ENCODE measurements at regions not wholly inside any gene's neighbourhood (a gene's known extent, or its start where the extent isn't known, plus 50 kb on each side); places are given as distances from the start of the nearest gene placed in this dataset.

DNA sequence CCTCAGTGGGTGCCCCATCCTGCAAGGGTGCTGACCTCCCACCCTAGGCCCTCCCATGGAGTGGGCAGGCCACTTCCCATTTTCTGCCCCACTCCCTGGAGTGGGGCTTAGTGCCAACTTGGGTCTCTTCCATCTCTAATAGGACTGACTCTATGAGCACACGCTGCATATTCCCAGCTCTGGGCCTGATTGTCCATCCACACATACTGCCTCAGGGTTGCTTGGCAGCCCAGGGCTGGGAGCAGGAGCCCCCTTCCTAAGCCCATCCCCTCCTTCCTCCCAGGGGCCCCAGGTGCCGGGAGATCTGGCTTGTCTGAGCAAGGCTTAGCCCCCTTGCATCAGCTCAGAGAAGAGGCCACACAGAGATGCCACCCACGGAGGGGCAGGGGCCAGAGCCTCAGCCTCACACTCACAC lies 55.1 kb downstream of the PJA1 start:
- no peak overlapping the region for H3K27ac ChIP-seq (ENCODE audit: low read depth, low read length)
- TF ChIP-seq, protein P1, sequence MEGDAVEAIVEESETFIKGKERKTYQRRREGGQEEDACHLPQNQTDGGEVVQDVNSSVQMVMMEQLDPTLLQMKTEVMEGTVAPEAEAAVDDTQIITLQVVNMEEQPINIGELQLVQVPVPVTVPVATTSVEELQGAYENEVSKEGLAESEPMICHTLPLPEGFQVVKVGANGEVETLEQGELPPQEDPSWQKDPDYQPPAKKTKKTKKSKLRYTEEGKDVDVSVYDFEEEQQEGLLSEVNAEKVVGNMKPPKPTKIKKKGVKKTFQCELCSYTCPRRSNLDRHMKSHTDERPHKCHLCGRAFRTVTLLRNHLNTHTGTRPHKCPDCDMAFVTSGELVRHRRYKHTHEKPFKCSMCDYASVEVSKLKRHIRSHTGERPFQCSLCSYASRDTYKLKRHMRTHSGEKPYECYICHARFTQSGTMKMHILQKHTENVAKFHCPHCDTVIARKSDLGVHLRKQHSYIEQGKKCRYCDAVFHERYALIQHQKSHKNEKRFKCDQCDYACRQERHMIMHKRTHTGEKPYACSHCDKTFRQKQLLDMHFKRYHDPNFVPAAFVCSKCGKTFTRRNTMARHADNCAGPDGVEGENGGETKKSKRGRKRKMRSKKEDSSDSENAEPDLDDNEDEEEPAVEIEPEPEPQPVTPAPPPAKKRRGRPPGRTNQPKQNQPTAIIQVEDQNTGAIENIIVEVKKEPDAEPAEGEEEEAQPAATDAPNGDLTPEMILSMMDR (IDR thresholded peaks at IDR 0.05; ENCODE audit: low read depth, low read length, poor library complexity, severe bottlenecking), result no peak
- no peak for TF ChIP-seq EZH2phosphoT487 (IDR thresholded peaks at IDR 0.05; ENCODE audit: borderline replicate concordance, low read length)
- no peak overlapping the region for H3K4me3 ChIP-seq (ENCODE audit: low read length)
- no peaks in the 10 kb centered on the region for H3K9me3 ChIP-seq (ENCODE audit: control insufficient read depth, insufficient read depth, low read length)
- H4K20me1 ChIP-seq (ENCODE audit: control insufficient read depth, insufficient read depth, low read depth, low read length), result no peaks in the 10 kb centered on the region
- H3K36me3 ChIP-seq (ENCODE audit: control insufficient read depth, low read length), result no peaks in the 10 kb centered on the region
- H3K4me2 ChIP-seq (ENCODE audit: low read length), result no peak overlapping the region
- no peaks in the 10 kb centered on the region for H3K4me1 ChIP-seq (ENCODE audit: control insufficient read depth, low read length)
- H3K27me3 ChIP-seq (ENCODE audit: control insufficient read depth, low read length), result no peaks in the 10 kb centered on the region
- H3K79me2 ChIP-seq (ENCODE audit: control insufficient read depth, low read length), result no peaks in the 10 kb centered on the region
- no peaks in the 10 kb centered on the region for H3K9me2 ChIP-seq (replicated peaks; ENCODE audit: control insufficient read depth, low read length)
- H3F3A ChIP-seq (ENCODE audit: control insufficient read depth, insufficient read depth), result no peaks in the 10 kb centered on the region

DNA sequence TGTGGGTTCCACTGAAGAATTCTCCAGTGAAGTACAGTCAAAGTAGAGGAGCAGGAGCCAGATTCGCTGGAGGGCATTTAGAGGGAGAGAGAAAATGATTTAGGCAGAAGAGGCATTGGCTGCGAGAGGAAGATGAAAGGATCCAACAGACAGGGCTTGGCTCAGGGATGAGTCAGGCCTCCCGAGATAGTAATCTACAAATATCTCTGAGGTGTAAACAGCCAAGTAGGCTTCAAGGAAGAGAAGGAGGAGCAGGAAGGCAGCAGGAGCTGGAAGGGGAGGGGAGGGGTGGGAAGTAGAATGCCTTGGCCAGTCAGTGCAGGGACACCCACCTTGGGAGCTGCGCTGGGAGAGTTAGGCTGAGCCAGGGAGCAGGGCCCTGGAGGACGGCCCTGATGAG lies 55.5 kb downstream of the PJA1 start:
- TF ChIP-seq, protein P1 (IDR thresholded peaks at IDR 0.05; ENCODE audit: low read depth, low read length, poor library complexity, severe bottlenecking), result no peak
- TF ChIP-seq EZH2phosphoT487 (IDR thresholded peaks at IDR 0.05; ENCODE audit: borderline replicate concordance, low read length), result no peak
- Histone ChIP-seq H3K4me3 (ENCODE audit: low read length) (no peak overlapping the region), H3K36me3 (ENCODE audit: control insufficient read depth, low read length) (no peaks in the 10 kb centered on the region), H3K79me2 (ENCODE audit: control insufficient read depth, low read length) (no peaks in the 10 kb centered on the region), H4K20me1 (ENCODE audit: control insufficient read depth, insufficient read depth, low read depth, low read length) (no peaks in the 10 kb centered on the region), H3K9me3 (ENCODE audit: control insufficient read depth, insufficient read depth, low read length) (no peaks in the 10 kb centered on the region), H3K9me2 (replicated peaks; ENCODE audit: control insufficient read depth, low read length) (no peaks in the 10 kb centered on the region), H3K4me1 (ENCODE audit: control insufficient read depth, low read length) (no peaks in the 10 kb centered on the region), H3K27me3 (ENCODE audit: control insufficient read depth, low read length) (no peaks in the 10 kb centered on the region), H3F3A (ENCODE audit: control insufficient read depth, insufficient read depth) (no peaks in the 10 kb centered on the region), H3K27ac (ENCODE audit: low read depth, low read length) (no peak overlapping the region), H3K4me2 (ENCODE audit: low read length) (no peak overlapping the region)

DNA sequence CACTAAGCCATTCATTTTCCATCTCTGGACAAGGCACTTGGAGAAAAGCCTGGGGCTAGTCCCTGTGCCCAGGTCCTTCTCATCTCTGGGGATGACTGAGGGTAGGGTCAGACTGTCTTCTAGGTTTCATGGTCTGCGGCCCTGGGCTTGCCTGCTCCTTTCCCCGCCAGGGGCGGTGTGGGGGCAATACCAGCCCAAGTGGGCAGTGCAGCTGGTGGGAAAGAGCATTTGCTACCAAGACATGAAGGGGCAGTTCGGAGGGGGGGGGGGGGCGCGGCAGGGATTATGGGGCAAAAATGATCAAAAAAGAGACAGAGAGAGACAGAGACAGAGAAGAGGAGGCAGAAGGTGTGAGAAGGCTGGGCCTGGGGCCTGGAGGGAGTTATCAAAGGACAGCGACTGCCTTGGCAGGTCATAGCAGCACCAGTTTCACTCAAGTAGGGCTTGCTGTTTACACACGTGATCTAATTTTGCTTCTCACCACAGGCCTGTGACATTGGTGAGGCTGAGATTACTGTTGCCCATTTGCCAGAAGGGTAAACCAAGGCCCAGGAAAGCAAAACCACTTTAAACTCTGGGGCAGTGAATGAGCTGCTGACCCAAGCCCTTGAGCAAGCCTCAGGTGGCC lies 56.1 kb downstream of the PJA1 start:
- no peaks in the 10 kb centered on the region for H3K27me3 ChIP-seq (ENCODE audit: control insufficient read depth, low read length)
- TF ChIP-seq, protein P1 (IDR thresholded peaks at IDR 0.05; ENCODE audit: low read depth, low read length, poor library complexity, severe bottlenecking), result no peak
- no peak for TF ChIP-seq EZH2phosphoT487 (IDR thresholded peaks at IDR 0.05; ENCODE audit: borderline replicate concordance, low read length)
- no peak overlapping the region for H3K27ac ChIP-seq (ENCODE audit: low read depth, low read length)
- H3K36me3 ChIP-seq (ENCODE audit: control insufficient read depth, low read length), result no peaks in the 10 kb centered on the region
- H3K4me2 ChIP-seq (ENCODE audit: low read length), result no peak overlapping the region
- no peaks in the 10 kb centered on the region for H4K20me1 ChIP-seq (ENCODE audit: control insufficient read depth, insufficient read depth, low read depth, low read length)
- H3K9me3 ChIP-seq (ENCODE audit: control insufficient read depth, insufficient read depth, low read length), result no peaks in the 10 kb centered on the region
- no peaks in the 10 kb centered on the region for H3F3A ChIP-seq (ENCODE audit: control insufficient read depth, insufficient read depth)
- no peaks in the 10 kb centered on the region for H3K4me1 ChIP-seq (ENCODE audit: control insufficient read depth, low read length)
- no peaks in the 10 kb centered on the region for H3K9me2 ChIP-seq (replicated peaks; ENCODE audit: control insufficient read depth, low read length)
- no peaks in the 10 kb centered on the region for H3K79me2 ChIP-seq (ENCODE audit: control insufficient read depth, low read length)
- no peak overlapping the region for H3K4me3 ChIP-seq (ENCODE audit: low read length)

All from DOHH2 (cell line).